GM19328 (cell line): ENCODE measurements at regions not wholly inside any gene's neighbourhood (a gene's known extent, or its start where the extent isn't known, plus 50 kb on each side); places are given as distances from the start of the nearest gene placed in this dataset.

Experiments
- ATAC-seq: cut with Tn5 transposase; IDR thresholded peaks from one replicate; pipeline ENCODE4 v1.9.1; 2021; ENCODE audit warnings: mild to moderate bottlenecking, moderate library complexity; ENCODE audit not compliant: unreplicated experiment

- ATAC-seq, result no peak
Observed at GRCh38 chr6:14316651-14317386, 199.2 kb downstream of the CD83 start.

- ATAC-seq, result no peak
Observed at GRCh38 chr6:14317387-14317970, 199.9 kb downstream of the CD83 start.

- no peak for ATAC-seq
Observed at GRCh38 chr6:14320332-14320731, 202.8 kb downstream of the CD83 start.

- no peak for ATAC-seq
Observed at GRCh38 chr6:14321992-14322772, 204.6 kb downstream of the CD83 start.

GRCh38 chr6:14322841-14323240 is 205.3 kb downstream of the CD83 start:
- no peak for ATAC-seq

GRCh38 chr6:14326774-14327173 is 209.2 kb downstream of the CD83 start:
- ATAC-seq, result no peak

- no peak for ATAC-seq
Observed at GRCh38 chr6:14328163-14328562, 210.6 kb downstream of the CD83 start.

- no peak for ATAC-seq
Observed at GRCh38 chr6:14333556-14334305, 216.2 kb downstream of the CD83 start.

GRCh38 chr6:14335071-14335470 is 217.5 kb downstream of the CD83 start:
- no peak for ATAC-seq

GRCh38 chr6:14337152-14337551 is 219.6 kb downstream of the CD83 start:
- ATAC-seq, result no peak

- ATAC-seq, result no peak
Observed at GRCh38 chr6:14339172-14339571, 221.6 kb downstream of the CD83 start.

- ATAC-seq, result no peak
Observed at GRCh38 chr6:14339711-14340584, 222.4 kb downstream of the CD83 start.

GRCh38 chr6:14344486-14344885 is 226.9 kb downstream of the CD83 start:
- no peak for ATAC-seq

- ATAC-seq, result no peak
Observed at GRCh38 chr6:14348389-14348788, 230.8 kb downstream of the CD83 start.

GRCh38 chr6:14349507-14349906 is 231.9 kb downstream of the CD83 start:
- no peak for ATAC-seq

- ATAC-seq, result no peak
Observed at GRCh38 chr6:14350210-14350609, 232.6 kb downstream of the CD83 start.

- no peak for ATAC-seq
Observed at GRCh38 chr6:14353281-14353680, 235.7 kb downstream of the CD83 start.

- no peak for ATAC-seq
Observed at GRCh38 chr6:14353798-14354197, 236.2 kb downstream of the CD83 start.

- no peak for ATAC-seq
Observed at GRCh38 chr6:14354919-14355572, 237.5 kb downstream of the CD83 start.

- ATAC-seq, result no peak
Observed at GRCh38 chr6:14359438-14359837, 241.9 kb downstream of the CD83 start.
